Heart right ventricle (tissue), 16 donors: ENCODE measurements at regions not wholly inside any gene's neighbourhood (a gene's known extent, or its start where the extent isn't known, plus 50 kb on each side); places are given as distances from the start of the nearest gene placed in this dataset.
"Not testable (repeated sequence)": the region's sequence is repeated elsewhere in the genome, so short reads cannot be mapped to it uniquely, and the experiment has no call there.

Source experiments
- ATAC-seq, 8 donors: fragments of 200-7000 bp; cut with Tn5 transposase; one replicate each; pipeline ENCODE4 v1.9.1; 2020; ENCODE audit warnings: mild to moderate bottlenecking in 8 of 8, moderate library complexity in 8 of 8, moderate number of reproducible peaks in 1 of 8
- DNase-seq, 2 donors: peaks; one replicate each; pipeline ENCODE4 v3.0.0-alpha.2; 2020
- H3K27ac ChIP-seq, 10 donors: fragments of 200-600 bp; sonication (generic) in 2 of 10; one replicate each; pipeline versions ENCODE4 v1.5.0 to v1.8.0; 2020 to 2022; ENCODE audit warnings: mild to moderate bottlenecking in 3 of 10
- H3K27me3 ChIP-seq, 7 donors: fragments of 200-600 bp; one replicate each; pipeline ENCODE4 v1.8.0; 2021 to 2022; ENCODE audit warnings: mild to moderate bottlenecking in 2 of 7
- H3K36me3 ChIP-seq, 9 donors: fragments of 200-600 bp; sonication (generic) in 1 of 9; one replicate each; pipeline versions ENCODE4 v1.5.0 to v1.8.0; 2020 to 2022; ENCODE audit warnings: mild to moderate bottlenecking in 2 of 9
- H3K4me1 ChIP-seq, 9 donors: fragments of 200-600 bp; sonication (generic) in 1 of 9; one replicate each; pipeline versions ENCODE4 v1.5.0 to v1.8.0; 2020 to 2022; ENCODE audit warnings: mild to moderate bottlenecking in 4 of 9
- H3K4me3 ChIP-seq, 10 donors: fragments of 200-600 bp; sonication (generic) in 2 of 10; one replicate each; pipeline versions ENCODE4 v1.5.0 to v1.8.0; 2020 to 2022; ENCODE audit warnings: mild to moderate bottlenecking in 7 of 10, moderate library complexity in 2 of 10
- H3K9me3 ChIP-seq, 11 donors: fragments of 200-600 bp in 10 of 11; sonication (generic) in 2 of 11; one replicate each; pipeline versions ENCODE4 v1.5.0 to v1.8.0; 2013 to 2022; ENCODE audit warnings: mild to moderate bottlenecking in 2 of 11, control low read depth in 1 of 11, moderate library complexity in 1 of 11
- CTCF ChIP-seq, 9 donors: fragments of 200-600 bp; sonication (generic) in 2 of 9; IDR thresholded peaks; one replicate each; pipeline versions ENCODE4 v1.5.0 to v1.8.0; 2021 to 2022; ENCODE audit warnings: antibody characterized with exemption in 9 of 9, mild to moderate bottlenecking in 5 of 9, moderate library complexity in 1 of 9
- WGBS, 2 donors: extraction: QIAGEN DNeasy Blood & Tissue Kit; methylation state at CpG; one replicate each; pipeline ENCODE4 v1.1.7; 2013; ENCODE audit warnings: inconsistent platforms in 1 of 2; 5-methylcytosine and 5-hydroxymethylcytosine counted together
- intact Hi-C, 10 donors: fragments of 100-400 bp; cut with DNase I; formaldehyde crosslinking; loops; one replicate each; pipeline versions ENCODE4 v1.11.1 to v1.14.2; 2022
- donor health status: Arrhythmogenic right ventricular cardiomyopathy.
- donor health status: ischemic (EF 13 %, LVEDD 7.1; RV severe dilation, severe dysfunction).
- donor health status: healthy with polysubstance abuse.
- donor health status: DM: no; HTN: yes; CAD: no.
- donor health status: DM: no; HTN: no; CAD: no.
- donor health status: ischemic (EF 25% LVEDD 6.9; RV normal size, moderate dysfunction).
- donor health status: ischemic (EF 25% LVEDD 5.7; RV mildly dilated, moderate dysfunction).
- donor health status: healthy.
- donor health status: DM: yes; HTN: yes; CAD: no.
- donor health status: Ischemic cardiomyopathy.
- donor health status: ischemic (EF 35%, LVEDD 5.7; RV mildly dilated, moderate dysfunction).
- donor health status: nonischemic (EF 11% LVEDD 7.7; RV severe dilation, severe dysfunction).
- donor health status: DM: yes; HTN: yes; CAD: no.
- donor health status: PGD.
- donor health status: ischemic (EF 29% LVEDD 5.4; RV normal size, mild dysfunction).
- donor health status: nonischemic (EF 23%, LVEDD 6.1; RV moderate dilation, normal function).

GRCh38 chr6:90887764-90888163, 300.9 kb upstream of the MAP3K7 start:
- ATAC-seq (no peak), DNase-seq (no peak)
- intact Hi-C loops: no loop called here
- Histone ChIP-seq H3K9me3 (peaks cover 0 to 16% (median 0%) of the 10 kb centered on the region in 11 donors), H3K4me1 (no peaks in the 10 kb centered on the region), H3K27me3 (no peaks in the 10 kb centered on the region), H3K27ac (no peak overlapping the region), H3K36me3 (no peaks in the 10 kb centered on the region), H3K4me3 (no peak overlapping the region)
- no peak for TF ChIP-seq CTCF (IDR thresholded peaks at IDR 0.05)

- Histone ChIP-seq H3K36me3 (no peaks in the 10 kb centered on the region), H3K4me3 (no peak overlapping the region), H3K4me1 (no peaks in the 10 kb centered on the region), H3K27ac (no peak overlapping the region), H3K9me3 (peaks cover 0 to 31% (median 3%) of the 10 kb centered on the region in 11 donors), H3K27me3 (no peaks in the 10 kb centered on the region)
- intact Hi-C loops: no loop called here
- ATAC-seq (no peak), DNase-seq (no peak)
- 87 to 93% methylated on average over 10 of the region's 10 CpGs for WGBS, 2 donors
- TF ChIP-seq CTCF (IDR thresholded peaks at IDR 0.05): no peak
Observed at GRCh38 chr6:90885611-90886056, 298.8 kb upstream of the MAP3K7 start.

DNA sequence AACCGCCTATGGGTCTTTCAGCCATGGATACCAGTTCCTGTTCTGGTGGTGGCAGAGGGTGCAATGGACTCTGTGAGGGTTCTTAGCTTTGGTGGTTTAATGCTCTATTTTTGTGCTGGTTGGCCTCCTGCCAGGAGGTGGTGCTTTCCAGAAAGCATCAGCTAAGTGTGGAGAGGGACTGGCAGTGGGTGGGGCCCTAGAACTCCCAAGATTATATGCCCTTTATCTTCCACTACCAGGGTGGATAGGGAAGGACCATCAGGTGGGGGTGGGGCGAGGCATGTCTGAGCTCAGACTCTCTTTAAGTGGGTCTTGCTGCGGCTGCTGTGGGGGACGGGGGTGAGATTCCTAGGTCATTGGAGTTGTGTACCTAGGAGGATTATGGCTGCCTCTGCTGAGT, 298.3 kb upstream of the MAP3K7 start:
- H3K4me1 ChIP-seq, DNase-seq, H3K27me3 ChIP-seq, H3K36me3 ChIP-seq, intact Hi-C loops, H3K4me3 ChIP-seq, H3K27ac ChIP-seq, ATAC-seq: not testable (repeated sequence)
- peaks cover 0 to 36% (median 3%) of the 10 kb centered on the region in 11 donors for H3K9me3 ChIP-seq
- WGBS, 2 donors: 69 to 86% methylated on average over 4 of the region's 4 CpGs

- ATAC-seq: no peak
- WGBS, 2 donors: 66 to 72% methylated on average over 3 of the region's 3 CpGs
- Histone ChIP-seq H3K9me3 (peaks cover 0 to 35% (median 3%) of the 10 kb centered on the region in 11 donors), H3K36me3 (no peaks in the 10 kb centered on the region), H3K27me3 (peaks cover 0 to 9% (median 0%) of the 10 kb centered on the region in 7 donors), H3K4me3 (no peak overlapping the region), H3K4me1 (no peaks in the 10 kb centered on the region), H3K27ac (no peak overlapping the region)
- DNase-seq: no peak
- no peak for TF ChIP-seq CTCF (IDR thresholded peaks at IDR 0.05)
- intact Hi-C loops: no loop called here
Observed at GRCh38 chr6:90877616-90878015, 290.7 kb upstream of the MAP3K7 start.

- ATAC-seq (no peak), DNase-seq (no peak)
- 48 to 63% methylated on average over 4 of the region's 4 CpGs for WGBS, 2 donors
- H3K27ac ChIP-seq: no peak overlapping the region
- no peaks in the 10 kb centered on the region for H3K4me1 ChIP-seq
- H3K4me3 ChIP-seq: no peak overlapping the region
- intact Hi-C loops: no loop called here
- peaks cover 0 to 16% (median 0%) of the 10 kb centered on the region in 11 donors for H3K9me3 ChIP-seq
- H3K36me3 ChIP-seq: no peaks in the 10 kb centered on the region
- TF ChIP-seq CTCF (IDR thresholded peaks at IDR 0.05): no peak
- H3K27me3 ChIP-seq: peaks cover 0 to 12% (median 0%) of the 10 kb centered on the region in 7 donors
Observed at GRCh38 chr6:90874931-90875330, 288.1 kb upstream of the MAP3K7 start.
